Kidney (tissue), 10 donors: ENCODE measurements at regions not wholly inside any gene's neighbourhood (a gene's known extent, or its start where the extent isn't known, plus 50 kb on each side); places are given as distances from the start of the nearest gene placed in this dataset.
"Not testable (repeated sequence)": the region's sequence is repeated elsewhere in the genome, so short reads cannot be mapped to it uniquely, and the experiment has no call there.

Source experiments
- DNase-seq, 5 donors: peaks; one replicate each; pipeline ENCODE4 v3.0.0-alpha.2; 2013 to 2020
- FAIRE-seq: peaks from 2 replicates; lab custom pipeline; 2012; peaks lifted over from hg19 to GRCh38; lab: Jason Lieb, UNC
- H3K27ac ChIP-seq, 2 donors: one replicate each; pipeline ENCODE4 v1.7.0; 2013; ENCODE audit warnings: low read depth in 2 of 2, low read length in 2 of 2, inconsistent platforms in 1 of 2
- H3K27me3 ChIP-seq: one replicate; pipeline ENCODE4 v1.7.1; 2013; ENCODE audit warnings: low read length, inconsistent platforms; ENCODE audit not compliant: control insufficient read depth, insufficient read depth
- H3K36me3 ChIP-seq, 3 donors: one replicate each; pipeline versions ENCODE4 v1.7.0 to v1.7.1; 2013; ENCODE audit warnings: low read length in 3 of 3, control low read depth in 1 of 3, inconsistent platforms in 1 of 3; ENCODE audit not compliant: insufficient read depth in 3 of 3, control insufficient read depth in 2 of 3
- H3K4me1 ChIP-seq, 3 donors: one replicate each; pipeline versions ENCODE4 v1.7.0 to v1.7.1; 2013; ENCODE audit warnings: low read length in 3 of 3, inconsistent platforms in 1 of 3, low read depth in 1 of 3; ENCODE audit not compliant: control insufficient read depth in 2 of 3, insufficient read depth in 2 of 3
- H3K4me3 ChIP-seq, 3 donors: one replicate each; pipeline versions ENCODE4 v1.7.0 to v1.8.1; 2013; ENCODE audit warnings: low read length in 3 of 3, control low read depth in 1 of 3, inconsistent platforms in 1 of 3
- H3K9ac ChIP-seq, 3 donors: one replicate each; pipeline versions ENCODE4 v1.7.0 to v1.7.1; 2013; ENCODE audit warnings: low read length in 3 of 3, control low read depth in 1 of 3, inconsistent platforms in 1 of 3
- H3K9me3 ChIP-seq, 3 donors: one replicate each; pipeline versions ENCODE4 v1.7.0 to v1.7.1; 2013; ENCODE audit warnings: low read length in 3 of 3, control low read depth in 1 of 3, inconsistent platforms in 1 of 3; ENCODE audit not compliant: control insufficient read depth in 2 of 3, insufficient read depth in 1 of 3
- intact Hi-C: fragments of 100-400 bp; cut with DNase I; formaldehyde crosslinking; loops from one replicate; pipeline ENCODE4 v1.11.1; 2022
- donor health status: control.
- donor health status: control.
- donor health status: DM: yes; HTN: yes; CAD: no.
- donor health status: Normal renal cell carcinoma (clear cell type).

- H3K9ac ChIP-seq, intact Hi-C loops, H3K27me3 ChIP-seq, H3K4me3 ChIP-seq, H3K9me3 ChIP-seq, H3K36me3 ChIP-seq, H3K27ac ChIP-seq, FAIRE-seq, H3K4me1 ChIP-seq: not testable (repeated sequence)
- peak in 1 of 5 donors; percentile 29 for DNase-seq
Measured at GRCh38 chr1:143326662-143327061, 645.1 kb downstream of the FAM72C start.

- H3K27me3 ChIP-seq, FAIRE-seq, H3K9ac ChIP-seq, H3K27ac ChIP-seq, H3K36me3 ChIP-seq, H3K4me1 ChIP-seq, intact Hi-C loops, H3K9me3 ChIP-seq, H3K4me3 ChIP-seq, DNase-seq: not testable (repeated sequence)
Measured at GRCh38 chr1:143311154-143311553, 660.6 kb downstream of the FAM72C start.
